ENCODE measurements at regions not wholly inside any gene's neighbourhood (a gene's known extent, or its start where the extent isn't known, plus 50 kb on each side); places are given as distances from the start of the nearest gene placed in this dataset.

GRCh38 chr12:34190054-34190453 is 167.8 kb downstream of the ALG10 start:
- peaks cover 3% of the 10 kb centered on the region for H3K27me3 Mint-ChIP-seq
- POLR2A ChIA-PET: no interaction called here
- CTCF ChIA-PET: no interaction called here
- intact Hi-C loops (cut with micrococcal nuclease): no loop called here
- no peaks in the 10 kb centered on the region for H3K36me3 Mint-ChIP-seq (ENCODE audit: low read depth)
- H3K4me1 Mint-ChIP-seq: peaks cover 25% of the 10 kb centered on the region
- ATAC-seq (ENCODE audit: low read depth) (no peak), DNase-seq (no peak)
- no peak overlapping the region for H3K27ac Mint-ChIP-seq
- H3K9me3 Mint-ChIP-seq: no peaks in the 10 kb centered on the region
- no peak overlapping the region for H3K4me3 Mint-ChIP-seq
- TF ChIP-seq CTCF (IDR thresholded peaks at IDR 0.05): no peak

- TF ChIP-seq CTCF (IDR thresholded peaks at IDR 0.05): no peak
- ChIA-PET POLR2A (no interaction called here), CTCF (no interaction called here)
- no peak overlapping the region for H3K4me3 Mint-ChIP-seq
- intact Hi-C loops (cut with micrococcal nuclease): no loop called here
- no peaks in the 10 kb centered on the region for H3K4me1 Mint-ChIP-seq
- H3K9me3 Mint-ChIP-seq: peaks cover 4% of the 10 kb centered on the region
- H3K36me3 Mint-ChIP-seq (ENCODE audit: low read depth): no peaks in the 10 kb centered on the region
- H3K27ac Mint-ChIP-seq: no peak overlapping the region
- H3K27me3 Mint-ChIP-seq: peaks cover 4% of the 10 kb centered on the region
- DNase-seq (no peak), ATAC-seq (ENCODE audit: low read depth) (no peak)
Measured at GRCh38 chr12:34198924-34199323, 176.6 kb downstream of the ALG10 start.

GRCh38 chr12:34203866-34204620 is 181.7 kb downstream of the ALG10 start:
- DNase-seq (no peak), ATAC-seq (ENCODE audit: low read depth) (no peak)
- Mint-ChIP-seq H3K27me3 (no peaks in the 10 kb centered on the region), H3K9me3 (no peaks in the 10 kb centered on the region), H3K27ac (no peak overlapping the region), H3K36me3 (ENCODE audit: low read depth) (no peaks in the 10 kb centered on the region), H3K4me3 (no peak overlapping the region), H3K4me1 (peaks cover 14% of the 10 kb centered on the region)
- CTCF ChIA-PET: no interaction called here
- POLR2A ChIA-PET: no interaction called here
- intact Hi-C loops (cut with micrococcal nuclease): no loop called here
- TF ChIP-seq CTCF (IDR thresholded peaks at IDR 0.05): no peak

- DNase-seq (no peak), ATAC-seq (ENCODE audit: low read depth) (peak; percentile 34)
- ChIA-PET POLR2A (no interaction called here), CTCF (no interaction called here)
- no peak for TF ChIP-seq CTCF (IDR thresholded peaks at IDR 0.05)
- no peaks in the 10 kb centered on the region for H3K27me3 Mint-ChIP-seq
- no peak overlapping the region for H3K4me3 Mint-ChIP-seq
- H3K36me3 Mint-ChIP-seq (ENCODE audit: low read depth): no peaks in the 10 kb centered on the region
- H3K9me3 Mint-ChIP-seq: no peaks in the 10 kb centered on the region
- intact Hi-C loops (cut with micrococcal nuclease): no loop called here
- peaks cover 14% of the 10 kb centered on the region for H3K4me1 Mint-ChIP-seq
- H3K27ac Mint-ChIP-seq: no peak overlapping the region
Measured at GRCh38 chr12:34204830-34205285, 182.6 kb downstream of the ALG10 start.

- POLR2A ChIA-PET: no interaction called here
- TF ChIP-seq CTCF (IDR thresholded peaks at IDR 0.05): no peak
- DNase-seq: no peak
- no peak overlapping the region for H3K27ac Mint-ChIP-seq
- H3K4me1 Mint-ChIP-seq: peaks cover 14% of the 10 kb centered on the region
- no peaks in the 10 kb centered on the region for H3K27me3 Mint-ChIP-seq
- ATAC-seq (ENCODE audit: low read depth): no peak
- no peaks in the 10 kb centered on the region for H3K36me3 Mint-ChIP-seq (ENCODE audit: low read depth)
- no peak overlapping the region for H3K4me3 Mint-ChIP-seq
- H3K9me3 Mint-ChIP-seq: no peaks in the 10 kb centered on the region
- CTCF ChIA-PET: no interaction called here
- intact Hi-C loops (cut with micrococcal nuclease): no loop called here
Measured at GRCh38 chr12:34205401-34205800, 183.1 kb downstream of the ALG10 start.

Data from activated B cell treated with CpG ODN at 0.5 μM for 24 hours (primary cell).